ENCODE measurements at regions not wholly inside any gene's neighbourhood (a gene's known extent, or its start where the extent isn't known, plus 50 kb on each side); places are given as distances from the start of the nearest gene placed in this dataset.

- TF ChIP-seq CTCF (IDR thresholded peaks at IDR 0.05; ENCODE audit: insufficient read depth, low read length) (no peak), REST (IDR thresholded peaks at IDR 0.05; ENCODE audit: insufficient replicate concordance, low read depth) (no peak), POLR2AphosphoS5 (IDR thresholded peaks at IDR 0.05; ENCODE audit: low read depth) (no peak), GABPA (IDR thresholded peaks at IDR 0.05; ENCODE audit: low read depth) (no peak), SPI1 (IDR thresholded peaks at IDR 0.05; ENCODE audit: borderline replicate concordance, low read depth) (no peak)
Observed at GRCh38 chr11:41897991-41898390, 438.5 kb upstream of the LRRC4C start.
